ENCODE measurements at regions not wholly inside any gene's neighbourhood (a gene's known extent, or its start where the extent isn't known, plus 50 kb on each side); places are given as distances from the start of the nearest gene placed in this dataset.
"Not testable (repeated sequence)": the region's sequence is repeated elsewhere in the genome, so short reads cannot be mapped to it uniquely, and the experiment has no call there.

- no peak for DNase-seq (ENCODE audit: low spot score)
These were observed 243.8 kb upstream of the EPHA7 start for GRCh38 chr6:93663111-93663510.

GRCh38 chr6:93654548-93654947, 235.2 kb upstream of the EPHA7 start:
- no peak for DNase-seq (ENCODE audit: low spot score)

- DNase-seq (ENCODE audit: low spot score): no peak
These were observed 225.3 kb upstream of the EPHA7 start for GRCh38 chr6:93644611-93645010.

- DNase-seq (ENCODE audit: low spot score): no peak
These were observed 219.8 kb upstream of the EPHA7 start for GRCh38 chr6:93639126-93639525.

- not testable (repeated sequence) for DNase-seq (ENCODE audit: low spot score)
These were observed 217.8 kb upstream of the EPHA7 start for GRCh38 chr6:93636987-93637664.

- DNase-seq (ENCODE audit: low spot score): no peak
These were observed 205.0 kb upstream of the EPHA7 start for GRCh38 chr6:93624408-93624807.

- no peak for DNase-seq (ENCODE audit: low spot score)
These were observed 202.1 kb upstream of the EPHA7 start for GRCh38 chr6:93621442-93621841.

GRCh38 chr6:93604951-93605350, 185.6 kb upstream of the EPHA7 start:
- no peak for DNase-seq (ENCODE audit: low spot score)

GRCh38 chr6:93592417-93592816, 173.1 kb upstream of the EPHA7 start:
- no peak for DNase-seq (ENCODE audit: low spot score)

- DNase-seq (ENCODE audit: low spot score): no peak
These were observed 166.9 kb upstream of the EPHA7 start for GRCh38 chr6:93586306-93586705.

- no peak for DNase-seq (ENCODE audit: low spot score)
These were observed 164.9 kb upstream of the EPHA7 start for GRCh38 chr6:93584300-93584699.

- DNase-seq (ENCODE audit: low spot score): no peak
These were observed 162.0 kb upstream of the EPHA7 start for GRCh38 chr6:93581371-93581770.

- DNase-seq (ENCODE audit: low spot score): no peak
These were observed 161.1 kb upstream of the EPHA7 start for GRCh38 chr6:93580446-93580845.

- no peak for DNase-seq (ENCODE audit: low spot score)
These were observed 156.3 kb upstream of the EPHA7 start for GRCh38 chr6:93575495-93576267.

- DNase-seq (ENCODE audit: low spot score): no peak
These were observed 154.9 kb upstream of the EPHA7 start for GRCh38 chr6:93574299-93574698.

- no peak for DNase-seq (ENCODE audit: low spot score)
These were observed 152.0 kb upstream of the EPHA7 start for GRCh38 chr6:93571346-93571745.

GRCh38 chr6:93568169-93568568, 148.8 kb upstream of the EPHA7 start:
- DNase-seq (ENCODE audit: low spot score): no peak

GRCh38 chr6:93567164-93567563, 147.8 kb upstream of the EPHA7 start:
- no peak for DNase-seq (ENCODE audit: low spot score)

GRCh38 chr6:93566285-93566684, 146.9 kb upstream of the EPHA7 start:
- DNase-seq (ENCODE audit: low spot score): no peak

GRCh38 chr6:93562582-93562981, 143.2 kb upstream of the EPHA7 start:
- no peak for DNase-seq (ENCODE audit: low spot score)

- no peak for DNase-seq (ENCODE audit: low spot score)
These were observed 135.9 kb upstream of the EPHA7 start for GRCh38 chr6:93555292-93555691.

GRCh38 chr6:93554018-93554417, 134.7 kb upstream of the EPHA7 start:
- DNase-seq (ENCODE audit: low spot score): no peak

- no peak for DNase-seq (ENCODE audit: low spot score)
These were observed 131.4 kb upstream of the EPHA7 start for GRCh38 chr6:93550551-93551276.

All from hepatic stellate cell (primary cell).